CD4-positive, alpha-beta T cell (primary cell): ENCODE measurements at regions not wholly inside any gene's neighbourhood (a gene's known extent, or its start where the extent isn't known, plus 50 kb on each side); places are given as distances from the start of the nearest gene placed in this dataset.

Source experiments
- ATAC-seq: fragments of 200-7000 bp; cut with Tn5 transposase; one replicate; pipeline ENCODE4 v1.10.0; 2022; ENCODE audit warnings: mild to moderate bottlenecking; ENCODE audit not compliant: poor library complexity
- CTCF ChIA-PET: fragments of 350-600 bp; sonication (Branson Sonifier 250); formaldehyde crosslinking; loops from one replicate; lab custom pipeline; 2021; ENCODE audit warnings: antibody characterized with exemption, inconsistent platforms; lab: Charles Lee
- POLR2A ChIA-PET: fragments of 350-600 bp; sonication (Branson Sonifier 250); formaldehyde crosslinking; loops from one replicate; lab custom pipeline; 2021; ENCODE audit warnings: antibody characterized with exemption, inconsistent platforms; lab: Charles Lee
- DNase-seq, 14 experiments: peaks; one replicate each; pipeline ENCODE4 v3.0.0-alpha.2; 2013 to 2020; ENCODE audit warnings: mixed read lengths in 2 of 14
- H3K27ac ChIP-seq, 2 donors: one replicate each; pipeline versions ENCODE4 v1.5.1 to v1.7.0; 2013; ENCODE audit warnings: low read length in 2 of 2, low read depth in 1 of 2, mild to moderate bottlenecking in 1 of 2
- H3K27me3 ChIP-seq, 2 experiments: 1 replicate in 1 of 2; 2 replicates in 1 of 2; pipeline versions ENCODE4 v1.6.1 to v1.7.0; 2013; ENCODE audit warnings: low read length in 2 of 2, control low read depth in 1 of 2, mild to moderate bottlenecking in 1 of 2, moderate library complexity in 1 of 2; ENCODE audit not compliant: insufficient read depth in 2 of 2, control insufficient read depth in 1 of 2
- H3K36me3 ChIP-seq: one replicate; pipeline ENCODE4 v1.6.1; 2013; ENCODE audit warnings: low read length, control low read depth; ENCODE audit not compliant: insufficient read depth
- H3K4me1 ChIP-seq: one replicate; pipeline ENCODE4 v1.6.1; 2013; ENCODE audit warnings: low read length, control low read depth; ENCODE audit not compliant: insufficient read depth
- H3K4me3 ChIP-seq: one replicate; pipeline ENCODE4 v1.5.1; 2013; ENCODE audit warnings: mild to moderate bottlenecking, low read length, moderate library complexity
- H3K9me3 ChIP-seq, 2 experiments: 1 replicate in 1 of 2; 2 replicates in 1 of 2; pipeline versions ENCODE4 v1.6.1 to v1.7.0; 2013; ENCODE audit warnings: low read length in 2 of 2, mild to moderate bottlenecking in 2 of 2, control low read depth in 1 of 2, moderate library complexity in 1 of 2; ENCODE audit not compliant: control insufficient read depth in 1 of 2, insufficient read depth in 1 of 2
- H3K27ac Mint-ChIP-seq: one replicate; pipeline ENCODE4 v1.8.0; 2020; ENCODE audit warnings: mixed read lengths
- H3K27me3 Mint-ChIP-seq: one replicate; pipeline ENCODE4 v1.8.0; 2021; ENCODE audit warnings: mixed read lengths
- H3K36me3 Mint-ChIP-seq: one replicate; pipeline ENCODE4 v1.8.0; 2021; ENCODE audit warnings: low read depth, mixed read lengths
- H3K4me1 Mint-ChIP-seq: one replicate; pipeline ENCODE4 v1.8.0; 2021; ENCODE audit warnings: low read depth, mixed read lengths
- H3K4me3 Mint-ChIP-seq: one replicate; pipeline ENCODE4 v1.8.0; 2020; ENCODE audit warnings: mild to moderate bottlenecking, mixed read lengths
- H3K9me3 Mint-ChIP-seq: one replicate; pipeline ENCODE4 v1.8.0; 2020; ENCODE audit warnings: mixed read lengths
- intact Hi-C, 2 experiments: fragments of 100-400 bp; cut with DNase I in 1 of 2; cut with micrococcal nuclease in 1 of 2; formaldehyde crosslinking; loops; one replicate each; pipeline versions ENCODE4 v1.15.1 to v1.9.0; 2023 to 2025; cut with DNase I, micrococcal nuclease
- TF ChIP-seq, protein P1 (sequence below): fragments of 200-600 bp; IDR thresholded peaks from one replicate; pipeline ENCODE4 v1.8.0; 2022; ENCODE audit warnings: antibody characterized with exemption, mild to moderate bottlenecking

DNA sequence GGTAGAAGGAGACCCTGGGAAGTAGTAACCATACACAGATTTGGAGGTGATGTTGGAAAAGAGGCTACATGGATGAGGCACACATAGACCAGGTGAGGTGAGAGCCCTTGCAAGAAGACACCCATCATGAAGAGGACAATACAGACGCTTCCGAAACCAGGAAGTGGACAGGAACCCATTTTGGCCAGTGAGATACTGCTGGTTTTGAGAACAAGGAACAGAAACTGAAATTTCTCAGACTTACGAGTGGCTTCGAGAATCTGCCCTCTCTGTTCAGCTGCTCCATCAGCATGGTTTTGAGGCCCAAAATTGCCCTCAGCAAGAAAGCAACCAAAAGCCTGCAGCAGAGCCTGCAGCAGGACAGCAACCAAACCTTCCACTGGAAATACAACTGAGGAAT is 479.1 kb upstream of the NRXN1 start:
- TF ChIP-seq, protein P1, sequence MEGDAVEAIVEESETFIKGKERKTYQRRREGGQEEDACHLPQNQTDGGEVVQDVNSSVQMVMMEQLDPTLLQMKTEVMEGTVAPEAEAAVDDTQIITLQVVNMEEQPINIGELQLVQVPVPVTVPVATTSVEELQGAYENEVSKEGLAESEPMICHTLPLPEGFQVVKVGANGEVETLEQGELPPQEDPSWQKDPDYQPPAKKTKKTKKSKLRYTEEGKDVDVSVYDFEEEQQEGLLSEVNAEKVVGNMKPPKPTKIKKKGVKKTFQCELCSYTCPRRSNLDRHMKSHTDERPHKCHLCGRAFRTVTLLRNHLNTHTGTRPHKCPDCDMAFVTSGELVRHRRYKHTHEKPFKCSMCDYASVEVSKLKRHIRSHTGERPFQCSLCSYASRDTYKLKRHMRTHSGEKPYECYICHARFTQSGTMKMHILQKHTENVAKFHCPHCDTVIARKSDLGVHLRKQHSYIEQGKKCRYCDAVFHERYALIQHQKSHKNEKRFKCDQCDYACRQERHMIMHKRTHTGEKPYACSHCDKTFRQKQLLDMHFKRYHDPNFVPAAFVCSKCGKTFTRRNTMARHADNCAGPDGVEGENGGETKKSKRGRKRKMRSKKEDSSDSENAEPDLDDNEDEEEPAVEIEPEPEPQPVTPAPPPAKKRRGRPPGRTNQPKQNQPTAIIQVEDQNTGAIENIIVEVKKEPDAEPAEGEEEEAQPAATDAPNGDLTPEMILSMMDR, result no peak
- peaks cover 0 to 7% of the 10 kb centered on the region in 2 experiments for H3K9me3 ChIP-seq
- DNase-seq (no peak), ATAC-seq (no peak)
- no peak overlapping the region for H3K27ac ChIP-seq
- no peaks in the 10 kb centered on the region for H3K27me3 Mint-ChIP-seq
- no peak overlapping the region for H3K27ac Mint-ChIP-seq
- no peaks in the 10 kb centered on the region for H3K36me3 ChIP-seq
- CTCF ChIA-PET, result no interaction called here
- H3K27me3 ChIP-seq, result no peaks in the 10 kb centered on the region
- POLR2A ChIA-PET, result no interaction called here
- H3K4me1 ChIP-seq, result no peaks in the 10 kb centered on the region
- intact Hi-C loops, result no loop called here
- no peak overlapping the region for H3K4me3 Mint-ChIP-seq
- no peaks in the 10 kb centered on the region for H3K36me3 Mint-ChIP-seq
- H3K4me1 Mint-ChIP-seq, result no peaks in the 10 kb centered on the region
- peaks cover 11% of the 10 kb centered on the region for H3K9me3 Mint-ChIP-seq
- no peak overlapping the region for H3K4me3 ChIP-seq

DNA sequence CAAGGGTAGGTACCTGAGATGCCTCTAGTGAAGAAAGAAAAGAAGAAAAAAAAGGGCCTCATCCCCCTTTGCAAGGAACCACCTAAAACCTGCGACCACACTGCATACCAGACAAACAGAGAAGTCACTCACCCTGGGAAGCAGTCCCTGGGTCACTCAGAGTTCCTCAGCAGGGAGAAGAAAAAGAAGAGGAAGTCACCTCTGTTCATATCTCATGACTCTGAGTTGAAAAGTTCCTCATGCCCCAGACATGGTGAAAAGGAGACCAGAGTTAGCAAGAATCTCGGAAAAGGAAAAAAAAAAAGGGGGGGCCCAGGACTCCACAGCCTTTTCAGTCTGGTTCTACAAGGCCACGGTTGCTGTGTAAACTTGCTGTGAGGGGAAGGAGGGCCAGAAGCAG is 478.4 kb upstream of the NRXN1 start:
- intact Hi-C loops, result no loop called here
- CTCF ChIA-PET, result no interaction called here
- ATAC-seq (no peak), DNase-seq (no peak)
- H3K9me3 ChIP-seq, result peaks cover 0 to 7% of the 10 kb centered on the region in 2 experiments
- H3K27me3 ChIP-seq, result no peaks in the 10 kb centered on the region
- no peak overlapping the region for H3K4me3 Mint-ChIP-seq
- no peaks in the 10 kb centered on the region for H3K36me3 Mint-ChIP-seq
- H3K36me3 ChIP-seq, result no peaks in the 10 kb centered on the region
- no peak overlapping the region for H3K27ac Mint-ChIP-seq
- TF ChIP-seq, protein P1, result no peak
- POLR2A ChIA-PET, result no interaction called here
- peaks cover 12% of the 10 kb centered on the region for H3K9me3 Mint-ChIP-seq
- no peak overlapping the region for H3K27ac ChIP-seq
- H3K4me1 Mint-ChIP-seq, result no peaks in the 10 kb centered on the region
- no peaks in the 10 kb centered on the region for H3K27me3 Mint-ChIP-seq
- H3K4me1 ChIP-seq, result no peaks in the 10 kb centered on the region
- no peak overlapping the region for H3K4me3 ChIP-seq

DNA sequence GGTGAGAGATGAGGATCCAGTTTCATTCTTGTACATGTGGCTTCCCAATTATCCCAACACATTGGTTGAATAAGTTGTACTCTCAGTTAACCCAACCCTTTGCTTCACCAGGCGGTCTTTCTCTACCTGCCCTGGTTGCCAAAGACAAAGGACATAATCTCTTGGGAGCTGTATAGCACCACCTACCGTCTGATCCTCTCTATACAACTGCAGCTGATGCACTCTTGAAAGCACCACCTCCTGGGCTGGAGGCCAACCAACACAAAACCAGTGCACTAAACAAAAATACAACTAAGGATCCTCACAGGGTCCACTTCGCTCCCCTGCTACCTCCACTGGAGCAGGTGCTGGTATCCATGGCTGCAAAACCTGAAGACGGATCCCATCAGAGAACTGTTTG is 473.6 kb upstream of the NRXN1 start:
- ATAC-seq (no peak), DNase-seq (no peak)
- peaks cover 15% of the 10 kb centered on the region for H3K9me3 Mint-ChIP-seq
- intact Hi-C loops, result no loop called here
- TF ChIP-seq, protein P1, result no peak
- no peaks in the 10 kb centered on the region for H3K27me3 Mint-ChIP-seq
- Histone ChIP-seq H3K4me3 (no peak overlapping the region), H3K27me3 (no peaks in the 10 kb centered on the region), H3K27ac (no peak overlapping the region), H3K4me1 (no peaks in the 10 kb centered on the region), H3K9me3 (peaks cover 0 to 8% of the 10 kb centered on the region in 2 experiments), H3K36me3 (no peaks in the 10 kb centered on the region)
- no peaks in the 10 kb centered on the region for H3K4me1 Mint-ChIP-seq
- no peak overlapping the region for H3K4me3 Mint-ChIP-seq
- POLR2A ChIA-PET, result no interaction called here
- CTCF ChIA-PET, result no interaction called here
- no peaks in the 10 kb centered on the region for H3K36me3 Mint-ChIP-seq
- H3K27ac Mint-ChIP-seq, result no peak overlapping the region
